ENCODE measurements at regions not wholly inside any gene's neighbourhood (a gene's known extent, or its start where the extent isn't known, plus 50 kb on each side); places are given as distances from the start of the nearest gene placed in this dataset.

GRCh38 chr6:103277936-103278335 lies 1581.8 kb downstream of the HACE1 start:
- Histone ChIP-seq H2AFZ (ENCODE audit: low read depth, low read length) (no peak overlapping the region), H3K4me1 (replicated peaks in 1 of 2; ENCODE audit: control insufficient read depth in 2 of 2, insufficient read depth in 2 of 2, low read length in 2 of 2) (no peaks in the 10 kb centered on the region), H3K36me3 (ENCODE audit: control insufficient read depth, insufficient read depth, low read length) (no peaks in the 10 kb centered on the region), H3K9ac (ENCODE audit: insufficient read depth in 1 of 2, low read depth in 2 of 2, low read length in 2 of 2) (no peak overlapping the region), H3K27ac (ENCODE audit: extremely low read depth, low read depth, low read length) (no peak overlapping the region), H3K4me3 (no peak overlapping the region), H3K9me1 (ENCODE audit: control insufficient read depth, insufficient read depth, low read length) (no peaks in the 10 kb centered on the region), H3K79me2 (ENCODE audit: control insufficient read depth, insufficient read depth, low read length) (no peaks in the 10 kb centered on the region), H3K27me3 (ENCODE audit: control insufficient read depth in 2 of 2, insufficient read depth in 2 of 2, low read length in 2 of 2) (no peaks in the 10 kb centered on the region), H3K4me2 (ENCODE audit: insufficient read depth, low read length) (no peak overlapping the region), H4K20me1 (replicated peaks; ENCODE audit: control insufficient read depth, insufficient read depth, low read length) (no peaks in the 10 kb centered on the region), H3K9me3 (replicated peaks; ENCODE audit: control insufficient read depth, insufficient read depth, low read depth, low read length) (no peaks in the 10 kb centered on the region)
- intact Hi-C loops (cut with micrococcal nuclease) = no loop called here
- FAIRE-seq (no peak), DNase-seq (ENCODE audit: extremely low read depth in 1 of 4, low spot score in 3 of 4) (no peak), ATAC-seq (no peak)
- WGBS (ENCODE audit: insufficient coverage, low coverage, missing lambda C conversion rate) = 0% methylated on average over 1 of the region's 1 CpG
- POLR2A ChIA-PET = no interaction called here
- CTCF ChIA-PET (ENCODE audit: low intra/inter-chr PET ratio) = no interaction called here
- in situ Hi-C loops (cut with MboI) = no loop called here
- BruUV-seq (replicated peaks) = no TSS peak
- TF ChIP-seq CHD2 (IDR thresholded peaks at IDR 0.05; ENCODE audit: low read depth, low read length) (no peak), KAT2B (IDR thresholded peaks at IDR 0.05; ENCODE audit: low read depth, low read length) (no peak), FOXO4 (CRISPR knock-in tag; IDR thresholded peaks at IDR 0.05) (no peak), KHSRP (IDR thresholded peaks at IDR 0.05) (no peak), SAFB (IDR thresholded peaks at IDR 0.05; ENCODE audit: borderline replicate concordance, low read depth, low read length) (no peak), CBX2 (IDR thresholded peaks at IDR 0.05; ENCODE audit: insufficient read depth, low read length, poor library complexity, severe bottlenecking) (no peak), ZNF707 (CRISPR knock-in tag; conservative IDR thresholded peaks at IDR 0.05) (no peak), ZNF695 (CRISPR knock-in tag; IDR thresholded peaks at IDR 0.05) (no peak), CREBBP (IDR thresholded peaks at IDR 0.05; ENCODE audit: low read depth, low read length) (no peak), RBM39 (optimal IDR thresholded peaks at IDR 0.05; ENCODE audit: low read depth, low read length) (no peak), SETDB1 (IDR thresholded peaks at IDR 0.05; ENCODE audit: low read length) (no peak), FIP1L1 (IDR thresholded peaks at IDR 0.05; ENCODE audit: low read depth, low read length, poor library complexity, severe bottlenecking) (no peak), NFRKB (IDR thresholded peaks at IDR 0.05; ENCODE audit: low read depth) (no peak), ZNF589 (CRISPR knock-in tag; IDR thresholded peaks at IDR 0.05; ENCODE audit: low read depth) (no peak)
- TF ChIP-seq, protein P1, sequence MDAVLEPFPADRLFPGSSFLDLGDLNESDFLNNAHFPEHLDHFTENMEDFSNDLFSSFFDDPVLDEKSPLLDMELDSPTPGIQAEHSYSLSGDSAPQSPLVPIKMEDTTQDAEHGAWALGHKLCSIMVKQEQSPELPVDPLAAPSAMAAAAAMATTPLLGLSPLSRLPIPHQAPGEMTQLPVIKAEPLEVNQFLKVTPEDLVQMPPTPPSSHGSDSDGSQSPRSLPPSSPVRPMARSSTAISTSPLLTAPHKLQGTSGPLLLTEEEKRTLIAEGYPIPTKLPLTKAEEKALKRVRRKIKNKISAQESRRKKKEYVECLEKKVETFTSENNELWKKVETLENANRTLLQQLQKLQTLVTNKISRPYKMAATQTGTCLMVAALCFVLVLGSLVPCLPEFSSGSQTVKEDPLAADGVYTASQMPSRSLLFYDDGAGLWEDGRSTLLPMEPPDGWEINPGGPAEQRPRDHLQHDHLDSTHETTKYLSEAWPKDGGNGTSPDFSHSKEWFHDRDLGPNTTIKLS (IDR thresholded peaks at IDR 0.05; ENCODE audit: borderline replicate concordance, low read depth) = no peak
- TF ChIP-seq, protein P2, sequence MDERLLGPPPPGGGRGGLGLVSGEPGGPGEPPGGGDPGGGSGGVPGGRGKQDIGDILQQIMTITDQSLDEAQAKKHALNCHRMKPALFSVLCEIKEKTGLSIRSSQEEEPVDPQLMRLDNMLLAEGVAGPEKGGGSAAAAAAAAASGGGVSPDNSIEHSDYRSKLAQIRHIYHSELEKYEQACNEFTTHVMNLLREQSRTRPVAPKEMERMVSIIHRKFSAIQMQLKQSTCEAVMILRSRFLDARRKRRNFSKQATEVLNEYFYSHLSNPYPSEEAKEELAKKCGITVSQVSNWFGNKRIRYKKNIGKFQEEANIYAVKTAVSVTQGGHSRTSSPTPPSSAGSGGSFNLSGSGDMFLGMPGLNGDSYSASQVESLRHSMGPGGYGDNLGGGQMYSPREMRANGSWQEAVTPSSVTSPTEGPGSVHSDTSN (CRISPR knock-in tag; IDR thresholded peaks at IDR 0.05; ENCODE audit: low read depth) = no peak
- TF ChIP-seq, protein P2 (tag; conservative IDR thresholded peaks at IDR 0.05; ENCODE audit: low read depth) = no peak
- TF ChIP-seq, protein P3, sequence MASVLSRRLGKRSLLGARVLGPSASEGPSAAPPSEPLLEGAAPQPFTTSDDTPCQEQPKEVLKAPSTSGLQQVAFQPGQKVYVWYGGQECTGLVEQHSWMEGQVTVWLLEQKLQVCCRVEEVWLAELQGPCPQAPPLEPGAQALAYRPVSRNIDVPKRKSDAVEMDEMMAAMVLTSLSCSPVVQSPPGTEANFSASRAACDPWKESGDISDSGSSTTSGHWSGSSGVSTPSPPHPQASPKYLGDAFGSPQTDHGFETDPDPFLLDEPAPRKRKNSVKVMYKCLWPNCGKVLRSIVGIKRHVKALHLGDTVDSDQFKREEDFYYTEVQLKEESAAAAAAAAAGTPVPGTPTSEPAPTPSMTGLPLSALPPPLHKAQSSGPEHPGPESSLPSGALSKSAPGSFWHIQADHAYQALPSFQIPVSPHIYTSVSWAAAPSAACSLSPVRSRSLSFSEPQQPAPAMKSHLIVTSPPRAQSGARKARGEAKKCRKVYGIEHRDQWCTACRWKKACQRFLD (CRISPR knock-in tag; IDR thresholded peaks at IDR 0.05) = no peak
